Ureter (tissue), 1 donor: ENCODE measurements at regions not wholly inside any gene's neighbourhood (a gene's known extent, or its start where the extent isn't known, plus 50 kb on each side); places are given as distances from the start of the nearest gene placed in this dataset.

ENCODE experiments used
- DNase-seq: peaks from one replicate; pipeline ENCODE4 v3.0.0-alpha.2; 2020; ENCODE audit warnings: low spot score
- donor health status: DM: yes; HTN: yes; CAD: no.

DNA sequence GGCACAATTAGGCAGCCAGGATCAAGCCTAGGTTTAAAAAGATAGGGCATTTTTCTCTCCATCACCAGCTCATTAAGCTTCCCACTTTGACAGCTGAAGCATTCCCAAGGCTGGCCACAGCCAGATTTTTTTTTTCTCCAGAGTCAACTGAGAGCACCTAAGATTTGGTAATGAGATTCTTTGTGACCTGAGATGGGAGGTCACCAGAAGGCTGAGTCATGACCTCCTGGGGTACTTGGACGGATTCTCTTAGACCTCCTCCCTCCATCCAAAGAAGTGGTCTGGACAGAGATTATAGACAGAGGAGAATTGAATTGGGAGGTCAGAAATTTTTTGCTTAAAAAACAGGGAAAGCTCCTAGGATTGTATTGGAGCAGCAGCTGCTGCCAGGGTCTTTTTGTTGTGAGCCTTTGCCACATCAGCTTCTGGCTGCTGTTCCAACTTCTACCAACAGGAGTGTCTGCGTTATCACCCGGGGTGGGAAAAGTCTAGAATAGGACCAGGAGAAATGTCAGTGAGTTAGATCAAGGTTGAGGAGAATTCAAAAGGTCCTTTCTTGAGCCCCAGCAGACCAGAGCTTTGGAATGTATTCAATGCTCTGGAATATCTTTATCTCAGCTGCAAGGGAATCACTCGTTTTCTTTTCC is 221.2 kb upstream of the N4BP1 start:
- DNase-seq = peak; percentile 5

DNA sequence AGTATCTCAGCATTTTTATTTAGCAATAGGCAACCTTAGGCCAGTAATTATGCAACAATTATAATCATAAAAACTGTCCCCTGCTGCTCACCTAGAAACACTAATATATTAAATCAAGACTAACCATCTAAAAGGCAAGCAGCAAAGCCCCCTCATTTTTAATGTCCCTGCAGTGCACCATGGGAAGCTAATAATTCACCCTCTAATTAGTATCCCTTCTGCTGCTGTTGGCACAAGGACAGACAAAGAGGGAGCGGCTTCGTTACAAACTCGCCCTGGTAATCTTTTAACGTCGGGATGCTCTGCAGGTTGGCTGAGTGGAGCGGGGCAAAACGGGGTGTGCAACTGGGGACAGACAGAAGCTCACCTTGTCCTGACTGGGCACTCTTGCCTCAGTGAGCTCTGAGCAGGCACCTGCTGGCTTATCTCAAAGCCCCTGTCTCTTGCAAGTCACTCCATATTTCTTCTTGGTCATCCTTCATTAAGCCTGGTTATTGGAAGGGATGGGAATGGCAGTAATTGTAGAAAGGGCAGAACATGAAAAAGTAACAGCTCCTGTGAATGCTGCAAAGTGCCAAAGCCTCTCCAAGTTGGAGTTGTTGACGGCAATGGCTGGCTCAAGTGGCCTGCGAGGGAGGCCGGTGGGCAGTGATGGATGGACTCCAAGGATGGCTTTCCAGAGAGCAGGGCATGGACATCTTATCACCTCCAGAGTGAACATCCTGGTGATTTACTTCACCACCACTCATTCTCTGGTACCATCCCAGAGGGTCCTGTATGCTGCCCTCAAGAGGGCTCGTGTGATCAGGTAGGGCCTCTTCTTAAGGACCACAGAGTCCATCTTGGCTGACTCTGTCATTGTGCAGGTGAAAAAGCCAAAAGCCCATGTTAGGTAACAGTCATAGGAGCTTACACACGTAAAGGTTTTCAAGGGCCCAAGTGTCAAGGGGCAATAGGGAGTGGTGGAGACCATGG is 219.6 kb upstream of the N4BP1 start:
- DNase-seq = peak; percentile 12

DNA sequence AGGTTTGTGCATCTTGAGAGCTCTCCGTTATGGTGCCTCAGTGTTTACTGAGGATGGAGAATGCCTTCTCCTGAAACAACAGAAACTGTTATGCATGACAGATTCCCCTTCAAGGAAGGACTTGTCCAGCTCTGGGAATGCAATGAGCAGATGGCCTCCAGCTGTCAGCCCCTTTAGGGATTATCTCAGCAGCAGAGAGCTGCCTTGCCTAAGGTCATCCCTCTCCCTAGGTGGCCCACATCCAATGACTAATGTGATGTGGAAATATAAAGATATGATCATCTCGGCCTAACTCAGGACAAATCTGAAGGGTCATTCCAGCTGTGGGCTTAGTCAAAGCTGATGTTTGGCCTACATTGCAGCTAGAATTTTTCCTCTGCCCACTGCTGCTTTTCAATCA is 214.3 kb upstream of the N4BP1 start:
- no peak for DNase-seq

DNA sequence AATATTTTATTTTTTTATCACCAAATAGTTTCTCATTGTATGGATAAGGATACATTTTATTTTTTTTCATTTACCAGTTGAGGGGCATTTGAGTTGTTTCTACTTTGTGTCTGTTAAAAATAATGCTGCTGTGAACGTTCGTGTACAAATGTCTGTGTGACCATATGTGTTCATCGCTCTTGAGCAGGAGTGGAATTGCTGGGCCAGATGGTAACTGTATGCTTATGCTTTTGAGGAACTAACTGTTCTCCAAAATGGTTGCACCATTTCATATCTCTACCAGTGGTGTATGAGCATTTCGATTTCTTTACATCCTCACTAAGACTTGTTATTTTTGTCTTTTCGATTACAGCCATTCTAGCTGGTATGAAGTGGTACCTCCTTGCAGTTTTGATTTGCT is 212.5 kb upstream of the N4BP1 start:
- DNase-seq = no peak

DNA sequence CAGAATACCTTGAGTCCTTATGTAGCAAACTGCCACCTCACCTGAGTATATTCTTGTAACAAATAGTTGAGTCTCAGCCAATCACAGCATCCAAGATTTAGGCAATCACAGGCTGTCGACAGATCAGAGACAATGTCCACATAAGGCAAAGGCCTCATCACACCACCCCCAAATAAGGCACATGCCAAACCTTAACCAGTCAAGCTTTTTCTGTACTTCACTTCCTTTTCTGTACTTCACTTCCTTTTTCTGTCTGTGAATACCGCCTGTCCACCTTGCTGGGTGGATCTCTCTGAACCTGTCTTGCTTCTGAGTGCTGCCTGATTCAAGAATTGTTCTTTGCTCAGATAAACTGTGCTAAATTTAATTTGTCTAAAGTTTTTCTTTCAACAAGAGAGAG is 210.4 kb upstream of the N4BP1 start:
- no peak for DNase-seq

DNA sequence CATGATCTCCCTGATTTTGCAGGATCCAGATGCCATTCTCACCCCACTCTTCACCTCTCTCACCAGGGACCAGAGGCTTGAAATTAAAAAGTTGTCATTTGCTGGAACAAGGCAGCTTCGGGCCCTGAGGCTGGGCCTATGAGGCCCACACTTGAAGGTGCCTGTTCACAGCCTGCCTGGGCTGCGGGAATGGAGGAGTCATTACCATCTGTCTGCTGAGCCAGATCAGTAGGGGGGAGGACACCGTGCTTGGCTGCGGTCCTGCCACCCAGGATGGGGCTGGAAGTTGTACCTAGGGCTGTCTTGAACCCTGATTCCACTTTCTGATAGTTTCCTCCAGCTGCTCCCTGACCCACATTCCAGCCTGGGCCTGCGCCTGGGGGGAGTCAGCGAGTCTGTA is 208.3 kb upstream of the N4BP1 start:
- DNase-seq = no peak

DNA sequence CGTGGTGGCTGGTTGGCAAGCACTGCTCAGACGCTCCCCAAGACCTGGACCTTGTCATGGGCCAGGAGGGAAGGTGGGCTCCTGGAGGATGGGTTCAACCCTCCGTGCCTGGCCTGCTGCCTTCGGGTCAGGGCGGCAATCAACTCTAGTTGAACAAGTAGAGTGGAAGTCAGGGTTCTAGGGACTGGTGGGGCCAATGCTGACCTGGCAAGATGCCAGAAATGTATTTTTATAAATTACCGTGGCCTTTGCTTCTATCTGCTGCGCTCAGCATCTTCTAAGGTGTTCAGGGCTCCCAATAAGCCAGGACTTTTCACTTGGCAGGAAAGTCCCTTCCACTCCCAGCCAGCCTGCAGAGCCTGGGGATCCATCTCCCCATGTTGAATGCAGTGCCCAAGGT is 207.1 kb upstream of the N4BP1 start:
- DNase-seq = no peak

DNA sequence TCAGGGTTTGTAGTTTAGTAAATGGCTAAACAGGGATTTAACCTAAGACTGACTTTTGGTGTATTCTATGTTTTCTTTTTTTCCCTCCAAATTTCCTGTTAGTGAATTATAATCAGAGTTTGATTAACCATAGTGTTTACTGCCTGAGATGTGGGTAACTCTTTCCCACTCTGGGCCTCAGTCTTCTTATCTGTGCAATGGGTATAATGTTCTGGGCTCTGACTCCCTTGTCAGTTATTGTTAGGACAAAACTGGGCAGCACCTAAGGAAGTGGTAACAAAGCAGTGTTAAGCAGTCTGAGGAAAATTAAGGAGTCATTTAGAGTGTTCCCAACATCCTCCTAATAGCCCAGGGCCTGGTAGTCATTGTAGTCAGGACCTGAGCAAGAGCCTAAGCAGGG is 206.4 kb upstream of the N4BP1 start:
- no peak for DNase-seq

DNA sequence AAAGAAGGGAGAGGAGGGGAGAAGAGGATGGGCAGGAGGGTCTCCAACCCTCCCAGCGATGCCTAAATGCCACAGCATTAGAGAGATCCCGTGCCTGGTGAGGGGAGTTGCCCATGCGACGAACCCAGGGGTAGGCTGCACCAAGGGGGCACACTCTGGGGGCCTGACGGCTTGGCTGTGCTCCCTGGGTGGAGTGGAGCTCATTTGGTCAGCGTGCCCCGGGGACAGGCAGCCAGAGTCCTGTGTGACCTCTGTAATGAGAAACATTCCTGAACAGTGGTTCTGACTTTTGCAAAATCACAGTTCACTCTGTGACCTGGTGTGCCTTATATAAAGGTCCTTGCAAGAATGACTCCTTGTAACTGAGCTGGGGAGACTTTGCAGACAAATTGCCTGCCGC is 205.0 kb upstream of the N4BP1 start:
- DNase-seq = no peak

DNA sequence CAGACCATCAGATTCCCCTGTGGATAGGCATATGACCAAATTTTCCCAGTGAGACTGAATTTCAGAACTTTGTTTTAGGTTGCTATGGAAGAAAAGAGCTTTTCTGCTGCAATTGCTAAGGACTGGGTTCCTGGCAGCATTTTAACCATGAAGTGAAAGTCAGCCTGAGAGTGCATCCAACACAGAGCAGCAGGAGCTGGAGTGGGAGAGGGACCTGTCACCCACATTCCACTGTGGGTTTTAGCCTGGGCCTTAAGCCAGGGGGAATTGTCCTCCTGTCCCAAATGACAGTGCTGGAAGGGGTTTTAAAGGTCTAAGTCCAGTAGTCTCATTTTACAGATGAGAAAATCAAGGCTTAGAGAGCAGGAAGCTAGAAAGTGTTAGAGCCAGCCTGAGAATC is 203.5 kb upstream of the N4BP1 start:
- no peak for DNase-seq

DNA sequence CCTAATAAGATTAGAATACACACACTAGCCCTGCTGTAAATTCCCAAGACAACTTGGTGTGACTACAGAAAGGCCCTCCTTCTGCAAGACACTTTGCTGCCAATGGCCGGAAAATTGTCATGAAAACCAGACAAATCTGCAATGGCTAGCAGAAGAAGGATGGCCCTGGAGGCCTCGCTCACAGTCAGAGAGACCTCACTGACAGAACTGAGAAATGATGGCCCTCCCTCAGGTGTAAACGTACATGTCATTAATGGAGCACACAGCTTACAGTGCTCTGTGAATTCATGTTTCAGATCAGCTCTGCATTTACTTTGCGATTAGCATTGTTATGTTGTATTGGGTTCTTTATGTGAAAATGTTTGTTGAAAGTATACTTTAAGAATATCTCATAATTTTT is 202.9 kb upstream of the N4BP1 start:
- DNase-seq = no peak

DNA sequence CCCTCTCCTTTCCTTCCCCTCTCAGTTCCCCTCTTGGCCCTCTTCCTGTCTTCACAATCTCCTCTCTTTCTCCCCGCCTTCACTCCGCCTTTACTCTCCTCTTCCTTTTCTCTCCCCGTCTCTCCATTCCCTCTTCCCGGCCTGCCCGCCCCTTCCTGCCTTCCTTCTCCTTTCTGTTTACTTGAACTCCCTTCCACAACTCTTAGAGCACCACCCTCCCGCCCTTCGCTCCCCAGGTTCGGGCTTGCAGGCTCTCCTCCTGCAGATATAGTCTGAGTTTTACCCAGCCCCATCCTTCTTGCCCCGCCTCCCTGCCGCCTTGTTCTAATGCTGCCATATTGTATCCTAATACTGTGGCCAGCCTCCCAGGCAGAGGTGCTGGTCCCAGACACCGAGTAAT is 201.5 kb upstream of the N4BP1 start:
- DNase-seq = no peak

DNA sequence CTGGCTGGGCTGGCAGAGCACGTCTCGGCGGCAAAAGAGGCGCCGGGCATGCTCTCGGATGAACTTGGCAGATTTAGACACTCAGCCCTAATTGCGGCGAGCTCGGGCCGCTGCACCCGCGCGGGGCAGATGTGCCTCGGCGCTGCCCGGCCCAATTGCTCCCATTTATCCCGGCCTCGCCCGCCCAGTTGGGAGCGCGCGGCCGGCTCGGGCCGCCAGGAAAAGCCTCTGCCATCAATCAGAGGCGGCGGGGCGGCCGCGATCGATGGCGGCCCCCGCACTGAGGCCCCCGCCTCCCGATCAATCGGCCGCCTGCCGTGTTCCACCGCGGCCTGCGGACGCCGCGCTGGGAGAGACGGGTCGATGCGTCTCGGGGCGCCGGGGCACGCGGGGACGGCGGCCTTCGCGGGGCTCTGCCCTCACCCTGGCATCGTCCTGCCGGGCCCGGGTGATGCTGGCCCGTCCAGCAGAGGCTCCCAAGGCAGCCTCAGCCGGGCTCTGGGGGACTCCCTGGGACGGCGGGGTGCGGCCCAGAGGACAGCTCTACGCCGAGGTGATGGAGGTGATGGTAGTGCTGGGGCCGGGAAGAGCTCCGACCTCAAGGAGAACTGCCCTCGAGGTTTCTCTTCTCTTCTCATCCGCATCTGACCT is 200.9 kb upstream of the N4BP1 start:
- DNase-seq = no peak

DNA sequence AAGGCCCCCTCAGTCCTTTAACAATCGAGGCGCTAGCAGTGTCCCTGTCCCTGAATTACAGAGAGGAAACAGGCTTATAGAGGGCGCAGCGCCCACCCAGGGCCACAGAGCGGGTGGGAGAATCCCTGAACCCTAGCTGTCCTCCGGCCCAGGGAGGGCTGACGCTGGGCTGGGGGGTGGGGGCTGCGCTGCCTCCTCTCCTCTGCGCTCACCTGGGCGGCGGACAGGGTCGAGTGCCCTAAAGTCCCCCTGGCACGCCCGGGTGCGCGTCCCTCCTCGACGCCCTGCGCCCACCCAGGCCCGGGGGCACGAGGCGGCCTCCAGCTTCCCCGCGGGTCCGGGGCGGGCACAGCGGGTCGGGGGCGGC is 200.4 kb upstream of the N4BP1 start:
- DNase-seq = no peak

DNA sequence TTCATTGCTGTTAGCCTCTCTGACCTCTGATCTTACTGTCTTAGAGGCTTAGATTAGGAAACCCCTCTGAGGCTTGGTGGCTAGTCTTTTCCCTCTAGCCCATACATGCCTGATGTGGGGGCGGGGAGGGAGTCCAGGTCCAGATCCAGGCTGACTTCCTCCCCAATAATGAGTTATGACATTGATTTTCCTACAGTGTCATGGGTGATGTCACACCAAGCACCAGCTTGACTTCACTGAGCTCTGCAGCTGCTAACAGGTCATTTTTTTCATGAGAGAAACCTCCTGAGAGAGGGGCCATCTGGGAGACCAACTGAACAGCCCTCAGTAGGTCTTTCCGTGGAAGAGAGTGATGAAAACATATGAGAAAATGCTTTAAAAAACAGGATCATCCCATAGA is 180.2 kb upstream of the N4BP1 start:
- no peak for DNase-seq

DNA sequence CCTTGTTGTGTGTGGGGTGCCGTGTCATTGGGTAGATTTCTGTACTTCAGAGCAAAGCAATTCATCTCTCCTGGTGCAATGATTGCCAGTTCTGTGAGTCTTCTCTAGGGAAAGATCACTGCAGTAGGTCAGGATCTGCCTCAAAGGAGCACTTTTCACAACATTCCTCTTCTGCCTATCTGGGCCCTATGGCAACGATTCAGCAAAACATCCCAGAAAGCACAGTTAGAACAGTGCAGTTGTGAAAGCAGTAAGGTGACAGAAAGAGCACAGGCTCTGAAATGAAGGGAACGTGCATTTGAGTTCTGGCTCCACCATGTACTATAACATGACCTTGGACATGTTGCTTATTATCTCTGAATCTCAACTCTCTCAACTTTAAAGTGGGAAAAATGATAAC is 178.5 kb upstream of the N4BP1 start:
- no peak for DNase-seq

DNA sequence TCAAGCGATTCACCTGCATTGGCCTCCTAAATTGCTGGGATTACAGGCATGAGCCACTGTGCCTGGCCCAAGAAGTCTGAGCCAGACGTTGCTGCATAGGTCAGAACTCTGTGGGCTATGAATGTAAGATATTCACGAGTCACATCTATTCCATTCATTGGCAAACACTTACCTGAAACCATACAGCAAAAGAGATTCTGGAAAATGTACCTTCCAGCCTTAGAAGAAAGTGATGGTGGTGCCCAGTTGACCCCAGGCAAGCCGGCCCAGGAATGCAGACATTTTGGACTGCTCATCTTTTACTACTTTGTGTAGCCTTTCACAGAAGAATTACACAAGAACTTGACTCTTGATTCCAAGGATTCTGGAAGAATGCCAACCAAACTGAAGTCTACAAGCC is 135.6 kb upstream of the N4BP1 start:
- DNase-seq = no peak

DNA sequence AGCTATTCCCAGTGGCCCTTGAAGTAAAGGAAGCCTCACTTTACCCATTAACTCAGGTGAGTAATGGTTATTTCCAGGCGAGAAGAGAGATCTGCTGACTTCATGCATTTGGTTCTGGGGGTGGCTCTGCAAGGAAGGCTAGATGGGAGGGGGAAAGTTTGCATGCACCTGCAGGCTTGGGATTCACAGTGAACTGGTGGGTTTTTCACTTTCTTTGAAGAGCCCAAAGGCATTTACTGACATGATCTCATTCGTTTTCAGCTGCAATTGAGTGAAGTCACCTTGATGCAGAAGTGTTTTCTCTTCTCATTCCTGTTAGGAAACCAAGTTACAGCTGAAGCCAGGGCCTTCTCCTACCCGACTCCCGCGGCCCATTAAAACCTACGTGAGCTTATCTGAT is 131.0 kb upstream of the N4BP1 start:
- no peak for DNase-seq

DNA sequence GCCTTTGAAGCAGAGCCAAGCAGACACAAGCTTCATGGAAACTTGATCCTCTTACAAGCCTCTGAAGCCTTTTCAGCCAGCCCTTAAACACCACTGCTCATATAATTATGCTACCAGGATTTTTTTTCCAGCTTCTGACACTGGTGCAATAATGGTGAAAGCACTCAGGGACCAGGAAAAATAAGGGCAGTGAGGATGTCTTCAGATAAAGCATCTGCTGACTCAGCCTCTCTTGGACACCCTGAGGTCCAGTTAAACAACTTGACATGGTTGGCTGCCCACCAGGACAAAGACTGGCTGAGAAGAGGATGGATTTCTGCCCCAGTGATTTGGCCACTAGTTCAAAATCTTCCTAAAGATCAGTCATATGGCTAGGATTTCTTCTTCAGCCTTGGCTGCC is 124.2 kb upstream of the N4BP1 start:
- no peak for DNase-seq

DNA sequence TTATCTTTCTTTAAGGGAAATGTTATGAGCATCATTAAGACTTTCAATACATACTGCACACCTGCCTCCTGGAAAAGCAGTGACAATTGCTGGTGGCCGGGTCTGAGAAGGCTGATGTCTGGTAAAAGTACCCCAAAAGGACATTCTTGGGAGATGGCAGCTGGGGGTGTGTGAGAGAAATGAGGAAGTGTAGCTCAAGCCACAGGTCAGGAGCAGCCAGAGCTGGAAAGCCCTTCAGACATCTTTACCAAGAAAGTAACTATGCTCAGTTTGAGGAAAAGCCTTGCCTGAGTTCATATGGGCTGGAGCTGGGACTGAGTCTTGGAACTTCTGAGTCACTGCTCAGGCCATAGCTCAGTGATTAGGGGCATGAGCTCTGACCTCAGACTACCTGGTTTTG is 94.7 kb upstream of the N4BP1 start:
- DNase-seq = no peak

DNA sequence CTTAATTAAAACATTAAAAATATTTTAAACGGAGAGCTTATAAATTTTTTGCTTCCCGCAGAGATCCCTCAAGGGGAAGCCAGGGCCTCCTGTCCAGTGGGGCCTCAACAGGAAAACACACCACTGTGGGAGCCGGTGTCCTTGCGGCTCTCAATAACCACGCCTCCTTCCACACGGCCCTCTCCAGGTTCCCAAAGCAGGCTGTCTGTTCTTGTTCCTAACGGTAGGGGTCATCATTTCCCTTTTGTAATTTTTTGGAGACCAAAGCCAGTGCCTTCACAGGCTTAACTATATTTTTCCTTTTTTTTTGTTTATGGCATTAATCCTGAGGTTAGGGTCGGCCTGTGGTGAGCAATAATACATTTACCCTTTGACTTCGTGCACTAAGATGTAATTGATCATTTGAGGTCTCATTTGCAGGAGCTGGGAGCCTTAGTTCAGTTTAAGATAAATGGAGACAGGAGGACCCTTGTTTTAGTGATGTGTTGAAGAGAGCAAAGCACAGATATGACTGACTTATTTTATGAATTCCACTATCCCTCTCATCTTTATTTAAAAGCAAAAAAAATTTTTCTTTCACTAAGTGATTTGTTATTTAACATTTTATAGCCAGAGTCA is 77.5 kb upstream of the N4BP1 start:
- peak; percentile 48 for DNase-seq

DNA sequence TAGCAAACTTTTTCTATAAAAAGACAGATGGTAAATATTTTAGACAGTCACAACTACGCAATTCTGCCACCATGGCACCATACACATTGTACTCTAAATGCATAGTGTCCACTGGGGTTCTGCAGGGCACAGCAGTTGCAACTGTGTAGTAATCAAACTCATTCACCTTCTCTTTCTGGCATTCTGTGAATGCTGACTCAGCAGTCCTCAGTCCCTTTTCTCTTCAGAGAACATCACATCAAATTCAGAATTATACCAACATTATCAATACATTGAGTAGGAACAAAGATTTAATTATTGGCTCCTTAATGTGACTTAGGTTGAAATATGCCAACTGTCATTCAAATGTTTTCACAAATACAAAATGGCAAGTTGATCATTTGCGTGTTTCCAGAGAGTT is 74.2 kb upstream of the N4BP1 start:
- no peak for DNase-seq

DNA sequence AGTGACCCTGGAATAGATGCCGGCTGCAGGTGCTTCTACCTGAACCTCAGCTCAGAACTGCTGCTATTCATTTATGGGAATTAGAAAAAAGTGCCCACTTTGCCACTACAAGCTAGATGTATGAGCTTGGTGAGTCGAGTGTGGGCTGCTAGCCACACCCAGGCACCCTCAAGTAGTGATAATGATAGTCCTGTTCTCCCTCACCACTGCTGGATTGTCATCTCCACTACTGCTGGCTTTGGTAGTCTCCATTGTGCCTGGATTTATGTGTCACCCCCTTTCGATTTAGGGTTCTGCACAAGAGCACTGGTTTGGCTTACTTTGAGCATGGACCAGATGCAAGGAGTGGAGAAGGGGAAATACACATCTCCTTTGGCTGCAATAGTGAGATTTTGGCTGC is 73.0 kb upstream of the N4BP1 start:
- no peak for DNase-seq
